ENCODE measurements at regions not wholly inside any gene's neighbourhood (a gene's known extent, or its start where the extent isn't known, plus 50 kb on each side); places are given as distances from the start of the nearest gene placed in this dataset. TPM values are rescaled to one million over a fixed set of nuclear protein-coding genes. Genes with fewer than 3 reads are reported as not detected.

DNA sequence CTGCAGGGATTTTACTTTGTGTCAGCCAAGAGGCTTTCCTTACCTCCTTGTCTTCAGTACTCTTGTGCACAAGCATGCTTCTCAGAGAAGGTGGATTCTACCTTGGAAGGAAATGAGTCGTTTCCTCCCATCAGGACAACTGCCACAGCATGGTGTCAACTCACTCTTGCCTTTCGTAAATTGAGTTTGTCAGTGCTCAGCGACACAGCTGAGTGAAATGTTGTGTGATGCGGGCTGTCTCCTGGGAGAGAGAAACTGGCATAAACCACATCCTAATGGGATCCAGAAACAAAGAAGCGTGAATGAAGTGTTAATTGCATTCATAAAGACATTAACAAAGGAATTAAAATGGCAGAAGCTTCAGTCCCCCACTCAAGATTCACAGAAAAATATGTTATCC is 51.5 kb upstream of the SLC22A15 start:
- Mint-ChIP-seq H3K4me3 (no peak overlapping the region), H3K4me1 (peaks cover 7% of the 10 kb centered on the region), H3K36me3 (no peaks in the 10 kb centered on the region), H3K27ac (no peak overlapping the region), H3K27me3 (ENCODE audit: low read depth in 3 of 3) (peaks cover 0 to 8% (median 1%) of the 10 kb centered on the region in 3 donors), H3K9me3 (peaks cover 0 to 3% (median 0%) of the 10 kb centered on the region in 7 donors)
- Histone ChIP-seq H3K27ac (ENCODE audit: low read depth in 1 of 2, low read length in 2 of 2) (no peak overlapping the region), H3K9me3 (replicated peaks in 1 of 2; ENCODE audit: control insufficient read depth in 1 of 2, insufficient read depth in 1 of 2, low read length in 2 of 2) (no peaks in the 10 kb centered on the region), H3K36me3 (replicated peaks in 1 of 2; ENCODE audit: control insufficient read depth in 1 of 2, insufficient read depth in 2 of 2, low read length in 2 of 2) (no peaks in the 10 kb centered on the region), H3K79me2 (ENCODE audit: insufficient read depth, low read length) (no peaks in the 10 kb centered on the region), H2AFZ (ENCODE audit: insufficient read depth, low read depth, low read length, poor library complexity, severe bottlenecking) (no peak overlapping the region), H3K4me2 (replicated peaks; ENCODE audit: extremely low read depth, low read length, poor library complexity, severe bottlenecking) (no peak overlapping the region), H4K20me1 (ENCODE audit: insufficient read depth, low read length) (no peaks in the 10 kb centered on the region), H3K27me3 (ENCODE audit: control insufficient read depth in 2 of 2, insufficient read depth in 2 of 2, low read length in 2 of 2) (no peaks in the 10 kb centered on the region), H3K4me3 (replicated peaks in 1 of 3; ENCODE audit: low read depth in 2 of 3, low read length in 3 of 3) (no peak overlapping the region), H3K9ac (ENCODE audit: insufficient read depth, low read length, poor library complexity, severe bottlenecking) (no peak overlapping the region), H3K4me1 (ENCODE audit: control insufficient read depth in 1 of 2, insufficient read depth in 2 of 2, low read length in 2 of 2) (no peaks in the 10 kb centered on the region)
- no peak for DNase-seq
- intact Hi-C loops (cut with micrococcal nuclease) = no loop called here
- TF ChIP-seq, protein P1, sequence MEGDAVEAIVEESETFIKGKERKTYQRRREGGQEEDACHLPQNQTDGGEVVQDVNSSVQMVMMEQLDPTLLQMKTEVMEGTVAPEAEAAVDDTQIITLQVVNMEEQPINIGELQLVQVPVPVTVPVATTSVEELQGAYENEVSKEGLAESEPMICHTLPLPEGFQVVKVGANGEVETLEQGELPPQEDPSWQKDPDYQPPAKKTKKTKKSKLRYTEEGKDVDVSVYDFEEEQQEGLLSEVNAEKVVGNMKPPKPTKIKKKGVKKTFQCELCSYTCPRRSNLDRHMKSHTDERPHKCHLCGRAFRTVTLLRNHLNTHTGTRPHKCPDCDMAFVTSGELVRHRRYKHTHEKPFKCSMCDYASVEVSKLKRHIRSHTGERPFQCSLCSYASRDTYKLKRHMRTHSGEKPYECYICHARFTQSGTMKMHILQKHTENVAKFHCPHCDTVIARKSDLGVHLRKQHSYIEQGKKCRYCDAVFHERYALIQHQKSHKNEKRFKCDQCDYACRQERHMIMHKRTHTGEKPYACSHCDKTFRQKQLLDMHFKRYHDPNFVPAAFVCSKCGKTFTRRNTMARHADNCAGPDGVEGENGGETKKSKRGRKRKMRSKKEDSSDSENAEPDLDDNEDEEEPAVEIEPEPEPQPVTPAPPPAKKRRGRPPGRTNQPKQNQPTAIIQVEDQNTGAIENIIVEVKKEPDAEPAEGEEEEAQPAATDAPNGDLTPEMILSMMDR (IDR thresholded peaks at IDR 0.05) = no peak
- no CpG with 5 or more reads among the region's 5 CpGs for WGBS (ENCODE audit: insufficient coverage)

DNA sequence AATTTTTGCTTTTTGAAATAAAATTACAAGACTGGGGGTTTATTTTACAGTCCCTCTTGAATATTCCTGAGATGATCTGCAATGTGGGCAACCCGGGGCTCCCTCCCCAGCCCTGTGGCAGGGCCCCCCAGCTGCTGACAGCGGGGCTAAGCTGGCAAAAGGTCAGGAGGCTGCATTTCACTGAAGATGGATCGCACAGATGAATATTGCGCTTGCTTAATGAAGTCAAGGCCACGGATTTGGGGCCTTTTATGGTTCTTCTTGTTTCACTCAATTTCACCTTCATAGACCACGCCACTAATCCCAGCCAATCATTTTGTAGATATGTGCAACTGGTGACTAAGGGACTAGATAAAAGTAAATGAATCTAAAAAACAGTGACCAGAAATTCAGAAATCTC is 50.8 kb upstream of the SLC22A15 start:
- no peaks in the 10 kb centered on the region for H3K4me1 ChIP-seq (ENCODE audit: control insufficient read depth in 1 of 2, insufficient read depth in 2 of 2, low read length in 2 of 2)
- no peaks in the 10 kb centered on the region for H4K20me1 ChIP-seq (ENCODE audit: insufficient read depth, low read length)
- Mint-ChIP-seq H3K4me1 (peaks cover 7% of the 10 kb centered on the region), H3K27me3 (ENCODE audit: low read depth in 3 of 3) (peaks cover 0 to 8% (median 1%) of the 10 kb centered on the region in 3 donors), H3K9me3 (peaks cover 0 to 3% (median 0%) of the 10 kb centered on the region in 7 donors), H3K36me3 (no peaks in the 10 kb centered on the region), H3K27ac (no peak overlapping the region), H3K4me3 (no peak overlapping the region)
- intact Hi-C loops (cut with micrococcal nuclease) = no loop called here
- H3K4me3 ChIP-seq (replicated peaks in 1 of 3; ENCODE audit: low read depth in 2 of 3, low read length in 3 of 3) = no peak overlapping the region
- no peaks in the 10 kb centered on the region for H3K27me3 ChIP-seq (ENCODE audit: control insufficient read depth in 2 of 2, insufficient read depth in 2 of 2, low read length in 2 of 2)
- H3K27ac ChIP-seq (ENCODE audit: low read depth in 1 of 2, low read length in 2 of 2) = no peak overlapping the region
- H3K4me2 ChIP-seq (replicated peaks; ENCODE audit: extremely low read depth, low read length, poor library complexity, severe bottlenecking) = no peak overlapping the region
- no peaks in the 10 kb centered on the region for H3K9me3 ChIP-seq (replicated peaks in 1 of 2; ENCODE audit: control insufficient read depth in 1 of 2, insufficient read depth in 1 of 2, low read length in 2 of 2)
- H3K36me3 ChIP-seq (replicated peaks in 1 of 2; ENCODE audit: control insufficient read depth in 1 of 2, insufficient read depth in 2 of 2, low read length in 2 of 2) = no peaks in the 10 kb centered on the region
- DNase-seq = no peak
- H3K9ac ChIP-seq (ENCODE audit: insufficient read depth, low read length, poor library complexity, severe bottlenecking) = no peak overlapping the region
- no peaks in the 10 kb centered on the region for H3K79me2 ChIP-seq (ENCODE audit: insufficient read depth, low read length)
- 72% methylated on average over 3 of the region's 6 CpGs for WGBS (ENCODE audit: insufficient coverage)
- H2AFZ ChIP-seq (ENCODE audit: insufficient read depth, low read depth, low read length, poor library complexity, severe bottlenecking) = no peak overlapping the region
- TF ChIP-seq, protein P1 (IDR thresholded peaks at IDR 0.05) = no peak

Small RNA genes lying in the stretch of these regions (small RNA-seq; reads per million reads assigned to genes)
- not detected for gene AL357137.1 (ENCODE audit: insufficient read length, low read depth)
